RWPE2 (cell line): ENCODE measurements at regions not wholly inside any gene's neighbourhood (a gene's known extent, or its start where the extent isn't known, plus 50 kb on each side); places are given as distances from the start of the nearest gene placed in this dataset.
A peak's percentile ranks its signal among the peaks of the same experiment; 100 is the strongest.
"Not testable (repeated sequence)": the region's sequence is repeated elsewhere in the genome, so short reads cannot be mapped to it uniquely, and the experiment has no call there.

Experiments
- ATAC-seq: fragments of 200-7000 bp; cut with Tn5 transposase; 3 replicates; pipeline ENCODE4 v1.9.1; 2021; ENCODE audit warnings: low read depth
- DNase-seq: peaks from one replicate; pipeline ENCODE4 v3.0.0-alpha.2; 2020; ENCODE audit warnings: low spot score
- H3K27ac ChIP-seq: fragments of 450-650 bp; 2 replicates; pipeline ENCODE4 v1.5.1; 2017; ENCODE audit warnings: mild to moderate bottlenecking; ENCODE audit not compliant: poor library complexity, severe bottlenecking
- H3K27me3 ChIP-seq: fragments of 250-450 bp; sonication (Bioruptor Pico); 2 replicates; pipeline ENCODE4 v1.5.1; 2021; ENCODE audit warnings: mild to moderate bottlenecking, moderate library complexity; ENCODE audit not compliant: insufficient read depth, poor library complexity, severe bottlenecking
- H3K36me3 ChIP-seq: fragments of 250-450 bp; sonication (Bioruptor Pico); 2 replicates; pipeline ENCODE4 v1.5.1; 2020; ENCODE audit warnings: low read depth, mild to moderate bottlenecking, moderate library complexity
- H3K4me1 ChIP-seq: fragments of 250-450 bp; sonication (Bioruptor Pico); 2 replicates; pipeline ENCODE4 v1.5.1; 2021; ENCODE audit warnings: mild to moderate bottlenecking, moderate library complexity; ENCODE audit not compliant: insufficient read depth, poor library complexity, severe bottlenecking
- H3K4me3 ChIP-seq: fragments of 250-450 bp; sonication (Bioruptor Pico); 2 replicates; pipeline ENCODE4 v1.5.1; 2021; ENCODE audit warnings: mild to moderate bottlenecking, moderate library complexity; ENCODE audit not compliant: severe bottlenecking
- H3K9me3 ChIP-seq: fragments of 250-450 bp; sonication (Bioruptor Pico); 2 replicates; pipeline ENCODE4 v1.5.1; 2021; ENCODE audit warnings: mild to moderate bottlenecking, moderate library complexity; ENCODE audit not compliant: severe bottlenecking
- TF ChIP-seq, protein P1 (sequence below): fragments of 450-650 bp; IDR thresholded peaks from one replicate; pipeline ENCODE4 v1.5.1; 2017; ENCODE audit warnings: mild to moderate bottlenecking, moderate library complexity; ENCODE audit not compliant: poor library complexity, severe bottlenecking

DNA sequence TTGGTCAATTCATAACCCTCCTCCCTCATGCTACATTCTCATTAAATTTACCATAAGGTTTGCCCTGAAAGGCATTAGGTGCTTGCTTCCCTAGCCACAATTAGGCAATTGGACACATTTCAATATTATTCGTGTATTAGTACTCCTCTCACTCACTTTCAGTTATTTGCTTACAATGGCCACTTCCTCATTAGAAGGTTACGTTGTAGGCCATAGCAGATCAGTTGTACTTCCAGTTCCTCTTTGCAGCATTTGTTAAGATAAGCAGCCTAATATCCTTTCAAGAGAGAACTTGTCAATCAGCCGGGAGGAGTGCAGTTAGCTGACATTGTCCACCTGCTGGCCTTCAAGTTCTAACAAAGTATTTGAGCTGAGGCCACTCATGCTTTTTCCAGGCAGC is 1017.2 kb downstream of the PCDH7 start:
- Histone ChIP-seq H3K36me3 (no peaks in the 10 kb centered on the region), H3K27me3 (no peaks in the 10 kb centered on the region), H3K4me3 (no peak overlapping the region), H3K27ac (no peak overlapping the region), H3K9me3 (no peaks in the 10 kb centered on the region), H3K4me1 (no peaks in the 10 kb centered on the region)
- DNase-seq: no peak
- no peak for ATAC-seq
- TF ChIP-seq, protein P1, sequence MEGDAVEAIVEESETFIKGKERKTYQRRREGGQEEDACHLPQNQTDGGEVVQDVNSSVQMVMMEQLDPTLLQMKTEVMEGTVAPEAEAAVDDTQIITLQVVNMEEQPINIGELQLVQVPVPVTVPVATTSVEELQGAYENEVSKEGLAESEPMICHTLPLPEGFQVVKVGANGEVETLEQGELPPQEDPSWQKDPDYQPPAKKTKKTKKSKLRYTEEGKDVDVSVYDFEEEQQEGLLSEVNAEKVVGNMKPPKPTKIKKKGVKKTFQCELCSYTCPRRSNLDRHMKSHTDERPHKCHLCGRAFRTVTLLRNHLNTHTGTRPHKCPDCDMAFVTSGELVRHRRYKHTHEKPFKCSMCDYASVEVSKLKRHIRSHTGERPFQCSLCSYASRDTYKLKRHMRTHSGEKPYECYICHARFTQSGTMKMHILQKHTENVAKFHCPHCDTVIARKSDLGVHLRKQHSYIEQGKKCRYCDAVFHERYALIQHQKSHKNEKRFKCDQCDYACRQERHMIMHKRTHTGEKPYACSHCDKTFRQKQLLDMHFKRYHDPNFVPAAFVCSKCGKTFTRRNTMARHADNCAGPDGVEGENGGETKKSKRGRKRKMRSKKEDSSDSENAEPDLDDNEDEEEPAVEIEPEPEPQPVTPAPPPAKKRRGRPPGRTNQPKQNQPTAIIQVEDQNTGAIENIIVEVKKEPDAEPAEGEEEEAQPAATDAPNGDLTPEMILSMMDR: no peak

DNA sequence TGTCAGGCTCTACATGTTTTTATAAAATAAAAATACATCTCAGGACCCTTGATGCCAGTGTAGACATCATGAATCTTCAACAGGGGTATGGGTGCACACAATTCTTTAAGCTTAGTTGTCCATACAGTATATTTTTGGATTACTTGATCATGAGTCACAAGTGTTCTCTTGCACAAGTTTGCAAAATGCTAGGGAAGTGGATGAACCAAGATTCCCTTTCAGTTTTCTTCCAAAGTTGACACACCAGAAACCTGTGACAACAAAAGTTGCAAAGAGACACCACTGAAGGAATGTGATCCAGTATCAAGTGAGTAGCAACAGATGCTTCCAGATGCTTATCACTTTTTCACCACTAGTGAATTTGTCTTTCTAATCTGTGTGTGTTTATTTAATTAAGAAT is 1021.2 kb downstream of the PCDH7 start:
- TF ChIP-seq, protein P1: no peak
- Histone ChIP-seq H3K27me3 (no peaks in the 10 kb centered on the region), H3K4me3 (no peak overlapping the region), H3K36me3 (no peaks in the 10 kb centered on the region), H3K27ac (no peak overlapping the region), H3K9me3 (no peaks in the 10 kb centered on the region), H3K4me1 (no peaks in the 10 kb centered on the region)
- DNase-seq (no peak), ATAC-seq (0 out of 3 replicates have a peak, but pooled peaks have one; percentile 19)

DNA sequence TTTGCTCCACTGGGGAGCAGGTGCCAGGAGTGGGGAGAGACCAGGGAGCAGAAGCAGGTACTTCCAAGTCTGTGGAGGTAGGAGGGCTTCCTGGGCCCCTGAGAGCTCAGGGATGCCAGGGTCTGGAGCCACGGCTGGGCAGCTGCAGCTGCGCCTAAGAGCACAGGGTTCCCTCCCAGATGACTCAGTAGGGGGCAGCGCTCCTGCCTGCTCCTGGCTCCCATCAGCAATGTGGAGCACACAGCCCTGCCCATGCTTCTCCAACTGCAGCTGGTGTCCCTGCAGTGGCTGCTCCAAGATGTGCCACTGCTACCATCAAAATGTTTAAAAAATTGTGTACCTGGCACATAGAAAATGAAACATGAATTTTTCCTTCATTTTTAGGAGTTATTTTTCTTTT is 1028.2 kb downstream of the PCDH7 start:
- H3K27ac ChIP-seq: no peak overlapping the region
- ATAC-seq (no peak), DNase-seq (no peak)
- TF ChIP-seq, protein P1: no peak
- no peak overlapping the region for H3K4me3 ChIP-seq
- no peaks in the 10 kb centered on the region for H3K4me1 ChIP-seq
- H3K36me3 ChIP-seq: no peaks in the 10 kb centered on the region
- peaks cover 2% of the 10 kb centered on the region for H3K9me3 ChIP-seq
- no peaks in the 10 kb centered on the region for H3K27me3 ChIP-seq

DNA sequence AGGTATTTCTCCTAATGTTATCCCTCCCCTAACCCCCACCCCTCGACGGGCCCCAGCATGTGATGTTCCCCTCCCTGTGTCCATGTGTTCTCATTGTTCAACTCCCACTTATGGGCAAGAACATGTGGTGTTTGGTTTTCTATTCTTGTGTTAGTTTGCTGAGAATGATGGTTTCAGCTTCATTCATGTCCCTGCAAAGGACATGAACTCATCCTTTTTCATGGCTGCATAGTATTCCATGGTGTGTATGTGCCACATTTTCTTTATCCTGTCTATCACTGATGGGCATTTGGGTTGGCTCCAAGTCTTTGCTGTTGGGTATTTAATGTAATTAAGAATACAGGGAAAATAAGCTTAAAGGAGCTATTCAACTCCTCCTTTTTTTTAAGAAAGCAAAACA is 1030.4 kb downstream of the PCDH7 start:
- not testable (repeated sequence) for H3K9me3 ChIP-seq, H3K4me3 ChIP-seq, DNase-seq, H3K27me3 ChIP-seq, H3K36me3 ChIP-seq, H3K27ac ChIP-seq, H3K4me1 ChIP-seq, ATAC-seq

DNA sequence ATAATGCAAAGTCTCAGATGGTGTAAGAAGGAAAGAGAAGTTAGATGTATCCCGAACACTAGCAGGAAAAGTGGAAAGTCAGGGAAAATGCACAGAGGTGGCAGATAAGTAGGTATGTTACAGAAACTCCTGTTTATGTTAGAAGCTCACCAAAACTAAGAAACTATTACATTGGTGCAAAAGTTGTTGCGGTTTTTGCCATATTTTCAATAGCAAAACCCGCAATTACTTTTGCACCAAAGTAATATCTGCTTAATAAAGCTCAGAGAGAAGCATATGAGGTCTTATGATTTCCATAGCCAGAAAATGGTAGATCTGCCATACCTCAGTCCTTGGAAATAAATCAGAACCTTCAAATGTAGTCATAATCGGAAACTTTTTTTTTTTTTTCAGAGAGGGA is 1035.6 kb downstream of the PCDH7 start:
- Histone ChIP-seq H3K36me3 (no peaks in the 10 kb centered on the region), H3K4me3 (no peak overlapping the region), H3K9me3 (no peaks in the 10 kb centered on the region), H3K27ac (no peak overlapping the region), H3K4me1 (no peaks in the 10 kb centered on the region), H3K27me3 (no peaks in the 10 kb centered on the region)
- DNase-seq (no peak), ATAC-seq (no peak)
- TF ChIP-seq, protein P1: no peak
